GM21825 (cell line): ENCODE measurements at regions not wholly inside any gene's neighbourhood (a gene's known extent, or its start where the extent isn't known, plus 50 kb on each side); places are given as distances from the start of the nearest gene placed in this dataset.

ENCODE experiments used
- ATAC-seq: cut with Tn5 transposase; IDR thresholded peaks from one replicate; pipeline ENCODE4 v1.9.1; 2021; ENCODE audit warnings: mild to moderate bottlenecking, moderate library complexity; ENCODE audit not compliant: unreplicated experiment

GRCh38 chr6:56771929-56772607, 129.4 kb upstream of the DST start:
- ATAC-seq: no peak

DNA sequence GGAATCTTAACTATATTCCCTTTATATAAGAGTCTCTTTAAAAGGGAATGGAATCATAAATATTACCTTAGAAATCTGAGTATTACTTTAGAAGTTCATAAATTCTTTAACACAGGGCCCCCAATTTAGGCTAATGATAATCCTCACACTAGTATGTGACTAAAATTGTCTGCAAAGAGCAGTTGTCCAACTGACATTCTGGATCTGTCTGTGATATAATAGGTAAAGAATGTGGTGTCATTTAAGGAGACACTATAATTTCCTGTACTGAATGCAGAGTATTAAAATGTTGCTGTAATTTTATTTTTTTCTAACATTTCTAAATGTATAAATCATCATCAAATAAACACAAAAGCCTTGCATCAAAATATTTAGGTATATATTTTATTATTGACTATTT, 128.5 kb upstream of the DST start:
- ATAC-seq: no peak

GRCh38 chr6:56770011-56770520, 127.4 kb upstream of the DST start:
- ATAC-seq: no peak

DNA sequence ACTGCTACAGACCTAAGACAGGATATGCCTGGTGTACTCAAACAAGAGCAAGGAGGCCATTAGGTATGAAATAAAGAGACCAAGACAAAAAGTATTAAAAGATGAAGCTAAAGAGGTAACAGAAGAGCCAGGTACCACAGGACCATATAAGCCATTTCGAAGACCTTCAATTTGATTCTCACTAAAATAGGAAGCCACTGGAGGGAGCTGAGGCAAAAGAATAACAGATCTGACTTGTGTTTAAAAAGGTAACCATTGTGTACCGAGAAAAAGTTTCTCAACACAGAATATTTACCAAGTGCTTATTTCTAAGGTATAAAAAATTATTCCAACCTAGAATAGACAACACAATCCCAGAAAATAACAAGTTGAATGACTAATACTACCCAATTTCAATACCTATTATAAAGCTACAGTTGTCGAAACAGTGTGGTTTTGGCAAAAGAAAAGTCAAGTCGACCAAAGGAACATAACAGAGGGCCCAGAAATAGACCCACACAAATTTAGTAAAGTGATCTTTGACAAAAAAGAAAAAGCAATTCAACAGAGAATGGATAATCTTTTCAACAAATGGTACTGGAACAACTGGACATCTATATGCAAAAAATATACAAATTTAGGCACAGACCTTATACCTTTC, 125.3 kb upstream of the DST start:
- no peak for ATAC-seq

DNA sequence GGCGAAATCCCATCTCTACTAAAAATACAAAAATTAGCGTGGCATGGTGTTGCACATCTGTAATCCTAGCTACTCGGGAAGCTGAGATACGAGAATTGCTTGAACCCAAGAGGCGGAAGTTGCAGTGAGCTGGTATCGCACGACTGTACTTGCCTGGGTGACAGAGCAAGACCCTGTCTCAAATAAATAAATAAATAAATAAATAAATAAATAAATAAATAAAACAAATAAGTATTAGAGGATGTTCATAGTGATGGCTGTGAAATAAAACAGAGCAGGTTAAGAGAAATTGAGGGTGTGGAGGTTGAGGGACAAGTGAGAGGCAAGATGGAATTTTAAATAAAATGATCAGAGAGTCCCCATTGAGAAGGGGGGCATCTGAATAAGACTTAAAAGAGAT, 124.7 kb upstream of the DST start:
- no peak for ATAC-seq

- peak; percentile 69 for ATAC-seq
Measured at GRCh38 chr6:56766806-56767178, 124.1 kb upstream of the DST start.

GRCh38 chr6:56766139-56766805, 123.6 kb upstream of the DST start:
- ATAC-seq: no peak

GRCh38 chr6:56765494-56765893, 122.8 kb upstream of the DST start:
- no peak for ATAC-seq

- ATAC-seq: peak; percentile 41
Measured at GRCh38 chr6:56764081-56764566, 121.4 kb upstream of the DST start.

DNA sequence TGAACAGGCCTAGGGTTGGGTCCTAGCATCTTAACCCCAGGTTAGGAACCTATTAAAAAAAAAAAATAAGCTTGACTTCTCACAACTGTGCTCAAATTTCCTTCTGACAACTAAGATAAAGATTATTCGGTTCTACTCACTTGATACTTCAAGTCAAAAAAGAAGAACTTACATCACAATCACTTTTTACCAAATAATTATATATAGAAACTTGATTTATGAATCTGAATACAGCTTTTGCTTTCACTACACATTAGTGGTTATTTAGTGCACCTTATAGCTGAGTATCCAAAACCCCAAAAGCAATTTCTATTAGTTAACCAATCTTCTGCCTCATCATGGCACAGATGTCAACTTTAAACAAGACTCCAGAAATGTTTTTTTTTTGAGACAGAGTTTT, 119.0 kb upstream of the DST start:
- no peak for ATAC-seq

DNA sequence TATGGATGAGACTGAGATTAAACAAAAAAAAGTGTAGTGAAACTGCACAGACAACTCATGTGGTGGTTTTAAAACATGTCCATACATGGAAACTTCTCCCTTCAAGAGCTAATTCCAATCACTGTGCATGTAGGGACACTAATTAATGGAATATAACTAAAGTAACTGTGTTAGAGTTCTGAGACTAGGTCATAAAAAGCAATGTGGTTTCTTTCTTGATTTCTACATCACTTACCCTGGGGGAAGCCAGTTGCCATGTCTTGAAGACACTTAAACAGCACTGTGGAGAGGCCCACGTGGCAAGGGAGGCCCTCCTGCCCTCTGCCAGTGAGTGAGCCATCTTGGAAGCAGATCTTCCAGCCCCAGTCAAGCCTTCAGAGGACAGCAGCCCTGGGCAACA, 118.2 kb upstream of the DST start:
- ATAC-seq: no peak

DNA sequence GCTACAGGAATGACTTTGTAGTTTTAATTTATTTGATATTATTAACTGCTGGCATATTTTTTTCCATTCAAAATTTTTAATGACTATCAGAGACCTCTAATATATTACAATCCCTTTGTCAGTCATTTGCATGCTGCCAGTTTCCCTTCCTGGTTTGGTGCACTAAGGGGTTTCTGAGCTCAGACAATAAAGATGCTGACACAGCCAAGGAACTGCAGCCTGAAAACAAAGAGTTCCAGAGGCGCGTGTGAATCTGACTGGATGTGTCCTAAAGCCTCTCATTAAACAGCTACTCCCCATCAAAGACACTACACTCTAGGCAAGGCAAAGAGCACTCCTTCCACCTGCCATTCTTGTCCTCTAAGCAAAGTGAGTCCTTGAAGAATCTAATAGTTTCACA, 116.8 kb upstream of the DST start:
- no peak for ATAC-seq

- no peak for ATAC-seq
Measured at GRCh38 chr6:56758553-56758952, 115.9 kb upstream of the DST start.

DNA sequence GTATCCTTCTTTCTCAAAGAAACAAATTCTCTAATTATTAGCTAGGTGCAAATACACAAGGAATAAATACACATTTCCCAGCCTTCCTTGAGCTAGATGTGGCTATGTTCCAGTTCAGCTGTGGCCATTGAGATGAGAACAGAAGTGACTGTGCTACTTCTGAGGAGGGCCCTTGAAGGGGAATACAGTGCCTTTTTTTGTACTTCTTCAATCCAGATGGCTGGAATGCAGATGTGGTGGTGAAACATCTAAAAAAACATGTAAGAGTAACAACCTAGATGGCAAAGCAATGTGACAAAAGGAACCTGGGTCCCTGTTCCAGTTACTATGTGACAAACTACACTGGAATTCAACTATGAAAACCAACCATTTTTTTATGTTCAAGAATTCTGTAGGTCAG, 115.4 kb upstream of the DST start:
- ATAC-seq: no peak

DNA sequence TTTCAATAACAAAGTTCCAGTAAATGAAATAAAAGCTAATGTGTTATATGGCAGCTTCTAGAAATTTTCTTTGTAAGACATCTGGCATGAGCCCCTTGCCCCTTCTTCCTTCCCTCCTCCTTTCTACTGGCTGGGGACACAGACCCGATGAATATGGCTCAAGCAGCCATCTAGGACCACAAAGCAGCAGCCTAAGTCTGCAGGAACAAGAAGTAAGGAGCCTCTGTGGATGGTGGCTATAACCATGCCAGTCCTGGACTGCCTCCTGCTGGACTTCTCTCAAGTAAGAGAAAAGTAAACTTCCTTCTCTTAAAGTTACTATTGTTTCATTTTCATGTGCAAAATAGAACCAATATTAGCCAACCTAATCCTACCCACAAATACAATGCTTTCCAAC, 114.9 kb upstream of the DST start:
- ATAC-seq: no peak

- no peak for ATAC-seq
Measured at GRCh38 chr6:56756791-56757587, 114.3 kb upstream of the DST start.

DNA sequence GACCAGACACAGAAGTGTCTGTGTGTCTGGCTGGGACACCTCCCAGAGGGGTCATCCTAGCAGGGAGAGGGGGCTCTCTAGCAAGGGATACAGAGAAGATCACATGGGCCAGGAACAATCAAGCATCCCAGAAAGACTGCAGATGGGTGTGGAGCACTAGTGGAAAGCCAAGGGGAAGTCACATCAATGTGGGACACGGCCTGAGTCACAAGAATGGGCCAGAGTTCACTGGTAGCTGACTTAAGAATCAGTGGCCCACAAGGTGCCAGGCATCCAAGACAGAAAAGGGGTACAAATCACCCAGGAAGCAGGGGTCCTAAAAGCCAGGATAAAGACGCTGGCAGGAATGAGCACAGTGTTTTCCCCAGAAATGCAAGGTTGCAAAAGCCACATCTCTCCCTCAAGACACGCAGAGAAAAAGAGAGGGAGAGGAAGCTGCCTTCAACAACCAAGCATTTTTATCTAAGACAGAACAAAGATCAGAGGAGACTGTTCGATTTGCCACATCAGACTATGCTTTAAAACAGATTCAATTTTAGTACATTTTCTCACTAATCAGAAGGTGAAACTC, 113.6 kb upstream of the DST start:
- no peak for ATAC-seq

DNA sequence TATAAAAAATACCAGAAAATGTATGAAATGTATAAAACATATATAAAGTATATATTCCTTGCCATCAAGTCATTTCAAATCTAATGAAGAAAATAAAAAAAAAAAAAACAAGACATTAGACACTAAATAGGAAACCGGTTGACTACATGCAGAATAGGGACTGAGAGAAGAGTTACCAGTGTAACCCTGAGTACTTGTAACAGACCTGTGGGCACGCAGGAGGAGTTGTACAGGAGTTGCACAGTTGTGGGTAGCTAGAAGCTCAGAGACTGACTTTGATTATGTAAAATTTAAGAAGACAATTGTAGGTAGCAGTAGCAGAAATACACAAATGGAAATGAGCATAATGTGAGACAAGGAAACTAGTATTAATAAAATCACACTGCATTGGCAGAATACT, 112.4 kb upstream of the DST start:
- ATAC-seq: no peak

DNA sequence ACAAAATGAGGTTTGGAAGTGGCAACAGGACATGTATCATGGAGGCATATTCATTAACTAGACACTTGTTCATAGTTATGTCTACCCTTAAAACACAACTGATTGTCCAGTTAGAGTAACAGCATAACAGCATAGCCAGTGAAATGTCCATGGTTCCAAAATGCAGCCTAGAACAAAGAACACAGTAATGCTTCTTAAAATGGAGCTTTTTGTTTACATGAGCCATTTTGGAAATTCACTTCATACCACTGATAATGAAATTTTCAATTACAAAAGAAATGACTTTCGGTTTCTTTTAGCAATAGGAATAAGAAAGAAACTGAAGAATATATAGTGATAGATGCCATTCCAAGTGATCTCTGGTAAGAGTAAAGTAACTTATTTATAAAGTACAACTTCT, 111.1 kb upstream of the DST start:
- no peak for ATAC-seq

- no peak for ATAC-seq
Measured at GRCh38 chr6:56752534-56752933, 109.8 kb upstream of the DST start.

DNA sequence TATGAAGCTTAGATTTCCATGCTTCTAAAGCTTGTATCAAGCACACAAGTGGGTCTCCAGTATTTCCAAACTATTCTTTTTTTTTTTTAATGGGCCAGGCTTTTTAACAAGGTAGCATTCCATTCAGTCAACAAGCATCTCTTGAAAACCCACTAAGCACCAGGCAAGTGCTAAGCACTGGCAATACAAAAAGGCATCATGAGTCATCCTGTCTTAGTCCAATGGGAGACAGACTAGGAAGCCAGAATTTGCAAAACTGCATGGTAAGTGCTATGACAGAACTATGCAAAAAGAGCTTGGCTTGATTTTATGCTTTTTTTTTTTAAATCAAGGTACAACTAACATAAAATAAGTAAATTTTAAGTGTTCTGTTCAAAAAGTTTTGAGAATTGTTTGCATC, 109.3 kb upstream of the DST start:
- no peak for ATAC-seq
